Omental fat pad (tissue), 3 donors: ENCODE measurements at regions not wholly inside any gene's neighbourhood (a gene's known extent, or its start where the extent isn't known, plus 50 kb on each side); places are given as distances from the start of the nearest gene placed in this dataset.

Experiments used
- ATAC-seq: fragments of 150-250 bp; one replicate; pipeline ENCODE4 v1.9.1; 2016; ENCODE audit warnings: mild to moderate bottlenecking, moderate library complexity; ENCODE audit not compliant: low FRiP score
- DNase-seq: peaks from one replicate; pipeline ENCODE4 v3.0.0-alpha.2; 2019; ENCODE audit warnings: low spot score
- CTCF ChIP-seq, 3 donors: fragments of 450-650 bp; IDR thresholded peaks; one replicate each; pipeline ENCODE4 v1.5.1; 2016 to 2017; ENCODE audit warnings: antibody characterized with exemption in 3 of 3, mild to moderate bottlenecking in 3 of 3, moderate library complexity in 2 of 3

DNA sequence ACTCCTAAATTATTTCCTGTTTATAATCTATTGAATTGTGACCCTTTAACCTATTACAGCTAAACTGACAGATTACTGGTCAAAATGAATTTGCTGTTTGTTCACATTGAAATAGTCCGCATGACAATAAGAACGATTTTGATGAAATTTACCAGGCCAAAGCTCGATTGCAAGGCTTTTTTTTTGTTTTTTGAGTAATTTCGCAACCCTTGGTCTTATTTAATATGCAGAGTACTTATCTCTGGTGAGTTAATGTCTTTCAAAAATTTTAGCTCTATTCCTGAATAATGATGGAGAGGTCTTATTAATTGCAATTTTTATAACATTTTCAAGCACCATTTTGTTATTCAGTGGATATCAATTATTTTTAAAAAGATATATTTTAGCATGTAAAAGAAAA, 362.4 kb downstream of the OTOL1 start:
- TF ChIP-seq CTCF (IDR thresholded peaks at IDR 0.05) = no peak
- no peak for DNase-seq
- ATAC-seq = no peak

DNA sequence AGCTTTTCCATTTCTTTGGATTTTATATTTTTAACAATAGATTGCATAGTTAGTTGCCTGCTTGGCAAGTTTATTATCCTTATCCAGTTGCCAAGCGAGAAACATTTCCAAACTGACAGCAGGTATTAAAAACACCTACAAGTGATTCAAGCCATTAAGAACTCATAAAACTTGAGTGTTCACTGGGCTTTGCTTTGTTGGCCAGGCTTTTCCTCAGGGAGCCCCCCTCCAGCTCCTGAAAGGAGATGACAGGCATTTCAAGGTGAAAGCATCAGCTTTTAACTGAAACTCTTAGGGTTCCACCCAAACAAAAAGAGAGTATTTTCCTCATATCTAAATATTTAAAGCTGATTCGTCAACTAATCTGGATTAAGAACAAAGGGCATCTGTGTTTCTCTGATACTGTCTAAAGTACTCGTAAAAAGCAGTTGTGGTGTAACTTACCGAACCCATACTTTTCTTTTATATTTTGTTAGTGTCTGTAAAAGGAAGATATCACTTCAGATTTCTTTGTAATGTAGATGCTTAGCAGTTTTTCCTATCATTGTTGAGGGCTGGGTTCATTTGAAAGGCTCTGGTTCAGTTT, 363.4 kb downstream of the OTOL1 start:
- ATAC-seq (no peak), DNase-seq (no peak)
- TF ChIP-seq CTCF (IDR thresholded peaks at IDR 0.05) = no peak

GRCh38 chr3:161863775-161864174, 367.2 kb downstream of the OTOL1 start:
- no peak for DNase-seq
- ATAC-seq = no peak
- TF ChIP-seq CTCF (IDR thresholded peaks at IDR 0.05) = no peak

DNA sequence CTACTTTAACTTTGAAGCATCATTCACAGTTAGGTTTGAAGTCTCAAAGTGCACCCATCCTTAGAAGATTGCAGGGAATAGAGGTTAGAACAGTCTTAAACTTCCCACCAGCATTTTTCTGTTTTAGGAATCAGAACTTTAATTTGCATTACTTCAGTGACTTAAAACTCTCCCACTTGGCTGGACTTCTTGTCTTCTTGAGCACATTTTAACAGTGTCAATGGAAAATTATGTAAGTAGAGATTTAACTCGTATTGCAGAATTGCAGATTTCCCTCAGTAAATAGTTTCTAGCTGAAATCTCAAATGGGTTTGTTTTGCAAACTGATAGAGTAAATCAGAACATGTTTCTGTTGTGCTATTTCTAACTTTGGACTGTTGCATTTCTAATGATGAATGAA, 369.6 kb downstream of the OTOL1 start:
- TF ChIP-seq CTCF (IDR thresholded peaks at IDR 0.05) = no peak
- DNase-seq (no peak), ATAC-seq (no peak)

DNA sequence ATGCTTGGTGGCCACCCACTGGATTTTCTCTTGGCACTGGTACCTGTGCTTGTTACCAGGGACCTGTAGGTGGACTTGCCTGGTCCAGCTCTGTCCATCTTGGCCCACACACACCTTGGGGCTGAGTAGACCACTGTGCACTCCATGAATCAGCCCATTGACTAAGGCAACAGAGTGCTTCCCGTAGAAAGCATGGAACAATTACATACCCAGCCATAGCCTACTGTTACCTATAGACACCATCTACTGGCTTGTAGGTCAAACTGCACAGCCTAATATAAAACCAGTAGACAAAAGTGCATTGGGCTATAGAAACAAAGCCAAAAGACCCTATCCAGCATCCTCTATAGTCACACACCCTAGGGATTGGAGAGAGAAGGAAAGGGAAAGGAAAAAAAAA, 378.9 kb downstream of the OTOL1 start:
- no peak for DNase-seq
- no peak for ATAC-seq
- no peak for TF ChIP-seq CTCF (IDR thresholded peaks at IDR 0.05)

- no peak for TF ChIP-seq CTCF (IDR thresholded peaks at IDR 0.05)
- ATAC-seq (no peak), DNase-seq (no peak)
These were observed 382.9 kb downstream of the OTOL1 start for GRCh38 chr3:161879470-161879869.

GRCh38 chr3:161884830-161885229, 388.2 kb downstream of the OTOL1 start:
- TF ChIP-seq CTCF (IDR thresholded peaks at IDR 0.05) = no peak
- ATAC-seq = no peak
- DNase-seq = no peak
